ENCODE measurements at regions not wholly inside any gene's neighbourhood (a gene's known extent, or its start where the extent isn't known, plus 50 kb on each side); places are given as distances from the start of the nearest gene placed in this dataset.

DNA sequence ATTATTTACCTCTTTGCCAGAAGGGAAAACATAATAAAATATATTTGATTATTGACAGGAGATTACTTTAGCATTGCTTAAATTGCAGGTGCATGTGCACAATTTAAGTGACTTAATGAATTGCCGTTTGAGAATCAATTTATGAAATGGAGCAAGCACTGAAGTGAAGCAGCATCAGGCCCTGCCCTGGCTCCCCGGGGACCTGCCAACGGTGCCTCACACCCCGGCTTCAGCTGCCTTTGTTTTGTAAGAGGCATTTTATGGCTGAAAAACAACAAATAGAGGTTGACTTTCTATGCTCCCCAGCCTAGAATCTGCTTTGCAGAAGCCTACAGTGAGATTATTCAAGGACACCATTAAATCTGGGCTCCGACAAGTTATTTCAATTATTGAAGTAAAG lies 359.1 kb upstream of the IRX4 start:
- DNase-seq (ENCODE audit: low read depth) = no peak

DNA sequence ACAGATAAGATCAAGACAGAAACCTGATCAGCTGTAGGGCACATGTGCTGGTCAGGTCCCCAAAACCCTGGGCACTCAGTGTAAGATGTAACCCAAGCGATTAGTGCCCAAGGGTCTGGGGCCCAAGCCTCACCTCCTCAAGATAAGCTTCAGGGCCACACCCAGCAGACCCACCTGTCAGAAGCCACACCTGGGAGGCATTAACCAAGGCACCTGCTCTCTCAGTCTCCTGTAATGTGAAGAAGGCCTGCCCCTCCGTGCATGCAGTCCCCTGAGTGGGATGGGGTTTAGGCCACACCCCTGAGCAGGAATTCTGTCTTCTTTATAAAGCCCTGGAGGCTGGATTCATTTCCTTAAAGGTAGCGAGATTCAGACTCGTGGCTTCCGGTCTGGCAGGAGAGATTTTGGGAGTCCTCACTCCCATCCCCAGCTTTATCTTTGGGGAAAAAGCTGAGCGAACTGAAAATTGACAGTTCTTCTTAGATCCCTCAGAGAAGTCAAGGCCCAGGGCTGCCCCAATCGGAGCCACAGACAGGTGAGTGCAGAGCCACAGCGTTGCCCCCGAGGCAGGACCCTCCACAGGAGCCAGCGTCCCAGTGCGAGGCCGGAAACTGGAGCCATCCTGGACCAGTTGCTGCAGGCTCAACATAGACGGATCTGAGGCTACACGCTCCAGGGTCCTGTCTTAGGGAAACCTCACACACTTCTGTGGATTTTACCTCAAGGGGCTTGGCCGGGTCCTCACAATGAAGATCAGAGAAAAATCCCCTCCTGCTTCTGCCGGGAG lies 357.6 kb upstream of the IRX4 start:
- DNase-seq (ENCODE audit: low read depth) = no peak

- no peak for DNase-seq (ENCODE audit: low read depth)
Measured at GRCh38 chr5:2239201-2239910, 356.6 kb upstream of the IRX4 start.

DNA sequence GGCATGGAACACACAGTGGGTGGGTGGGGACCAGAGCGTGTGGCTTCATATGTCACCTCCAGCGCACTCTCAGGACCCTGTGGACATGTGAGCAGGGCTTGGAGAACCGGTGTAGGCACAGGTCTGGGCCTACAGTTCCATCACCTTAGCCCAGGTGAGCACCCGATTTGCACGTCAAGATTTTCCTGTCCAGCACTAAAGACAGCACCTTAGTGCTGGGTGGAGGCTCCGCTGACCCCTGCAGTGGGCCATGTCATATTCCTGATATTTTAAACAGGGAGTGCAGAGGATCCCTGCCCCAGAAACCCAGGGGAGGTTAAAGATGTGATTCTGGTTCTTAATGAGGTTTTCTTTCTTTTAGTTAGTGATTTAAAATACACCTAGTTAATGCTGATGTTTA lies 356.0 kb upstream of the IRX4 start:
- no peak for DNase-seq (ENCODE audit: low read depth)

- DNase-seq (ENCODE audit: low read depth) = no peak
Measured at GRCh38 chr5:2227433-2227832, 344.7 kb upstream of the IRX4 start.

DNA sequence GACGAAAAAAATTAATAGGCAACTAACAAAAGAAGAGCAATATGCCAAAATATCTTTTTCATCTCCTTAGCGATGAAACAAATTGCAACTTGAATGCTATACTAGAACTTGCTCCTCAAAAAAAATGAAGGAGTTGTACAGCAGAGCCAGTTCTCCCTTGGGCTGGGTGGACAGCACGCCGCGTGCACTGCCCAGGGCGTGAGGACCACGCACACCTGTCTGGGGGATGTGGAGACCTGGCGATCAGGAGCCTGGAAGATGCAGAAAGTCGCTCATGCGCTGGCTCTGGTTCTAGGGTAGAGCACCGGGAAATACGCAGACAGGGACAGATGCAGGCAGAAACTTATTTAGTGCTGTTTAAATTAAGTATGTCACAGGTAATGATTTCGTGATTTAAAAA lies 342.0 kb upstream of the IRX4 start:
- DNase-seq (ENCODE audit: low read depth) = no peak

GRCh38 chr5:2223303-2223702 lies 340.6 kb upstream of the IRX4 start:
- DNase-seq (ENCODE audit: low read depth) = no peak

- DNase-seq (ENCODE audit: low read depth) = no peak
Measured at GRCh38 chr5:2222246-2222992, 339.7 kb upstream of the IRX4 start.

GRCh38 chr5:2221450-2221849 lies 338.7 kb upstream of the IRX4 start:
- no peak for DNase-seq (ENCODE audit: low read depth)

DNA sequence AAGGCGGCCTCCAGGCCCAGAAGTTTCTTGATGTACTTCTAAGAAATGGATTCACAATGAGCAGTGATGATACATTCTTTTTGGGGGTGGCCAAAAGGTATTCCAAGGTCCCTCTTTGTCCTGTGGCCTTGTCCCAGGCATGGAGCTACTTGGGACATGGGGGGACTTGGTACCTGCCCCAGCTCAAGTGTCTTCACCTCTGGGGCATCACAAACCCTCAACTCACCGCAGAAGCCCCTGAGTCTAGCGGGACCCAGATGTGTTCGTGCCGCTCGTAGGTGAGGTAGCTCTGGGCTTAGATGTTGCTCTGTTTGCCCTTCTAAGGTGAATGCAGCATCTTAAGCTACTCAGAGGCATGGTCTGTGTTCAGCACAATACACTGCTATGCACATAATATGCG lies 338.0 kb upstream of the IRX4 start:
- no peak for DNase-seq (ENCODE audit: low read depth)

DNA sequence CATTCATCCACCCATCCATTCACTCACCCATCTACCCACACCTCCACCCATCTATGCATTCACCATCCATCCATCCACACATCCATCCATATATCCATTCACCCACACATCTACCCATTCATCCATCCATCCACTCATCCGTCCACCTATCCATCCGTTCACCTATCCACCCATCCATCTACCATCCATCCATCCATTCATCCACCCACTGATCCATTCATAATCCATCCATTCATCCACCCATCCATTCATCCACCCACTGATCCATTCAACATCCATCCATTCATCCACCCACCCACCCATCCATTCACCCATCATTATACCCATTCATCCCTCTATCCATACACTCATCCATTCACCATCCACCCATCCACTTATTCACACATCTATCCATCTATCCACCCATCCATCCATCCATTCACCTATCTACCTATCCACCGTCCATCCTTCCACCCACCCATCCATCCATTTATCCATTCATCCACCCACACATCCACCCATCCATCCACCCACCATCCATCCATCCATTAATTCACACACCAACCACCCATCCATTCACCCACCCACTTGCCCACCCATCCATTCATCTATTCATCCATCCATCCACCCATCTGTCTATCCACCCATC lies 336.5 kb upstream of the IRX4 start:
- no peak for DNase-seq (ENCODE audit: low read depth)

DNA sequence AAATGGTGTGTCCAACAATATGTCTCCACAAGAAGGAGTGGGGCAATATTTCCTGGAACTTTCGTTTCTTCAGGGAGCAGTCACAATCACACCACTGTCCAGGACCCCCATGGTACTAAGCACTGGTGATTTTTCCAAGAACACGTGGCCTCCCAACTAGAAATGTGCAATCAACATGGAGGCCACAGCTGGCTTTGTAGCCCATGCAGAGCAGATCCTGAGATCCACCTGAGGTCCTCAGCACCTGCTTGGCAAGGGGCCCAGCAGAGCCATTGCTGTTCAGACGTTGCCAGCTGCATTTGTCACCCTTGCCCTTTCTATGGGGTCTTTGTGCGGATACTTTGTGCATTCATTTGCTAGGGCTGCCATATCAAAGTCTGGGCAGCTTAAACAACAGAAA lies 334.5 kb upstream of the IRX4 start:
- DNase-seq (ENCODE audit: low read depth) = no peak

GRCh38 chr5:2214910-2215590 lies 332.3 kb upstream of the IRX4 start:
- no peak for DNase-seq (ENCODE audit: low read depth)

GRCh38 chr5:2213121-2213730 lies 330.5 kb upstream of the IRX4 start:
- DNase-seq (ENCODE audit: low read depth) = no peak

DNA sequence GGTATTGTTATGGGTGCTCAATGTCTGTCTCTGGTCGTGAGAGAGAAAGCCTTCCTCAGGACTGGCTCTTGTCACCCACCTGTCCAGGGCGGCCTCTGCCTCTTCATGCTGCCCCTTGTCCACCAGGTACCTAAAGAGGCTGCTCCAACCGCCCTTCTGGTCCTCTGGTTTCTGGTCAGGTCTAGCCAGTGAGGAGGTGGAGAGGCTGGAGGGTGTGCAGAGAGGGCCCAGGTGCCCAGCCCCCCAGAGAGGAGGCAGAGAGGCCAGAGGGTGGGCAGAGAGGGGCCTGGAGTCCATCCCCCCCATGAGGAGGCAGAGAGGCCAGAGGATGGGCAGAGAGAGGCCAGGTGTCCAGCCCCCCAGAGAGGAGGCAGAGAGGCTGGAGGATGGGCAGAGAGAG lies 329.8 kb upstream of the IRX4 start:
- no peak for DNase-seq (ENCODE audit: low read depth)

DNA sequence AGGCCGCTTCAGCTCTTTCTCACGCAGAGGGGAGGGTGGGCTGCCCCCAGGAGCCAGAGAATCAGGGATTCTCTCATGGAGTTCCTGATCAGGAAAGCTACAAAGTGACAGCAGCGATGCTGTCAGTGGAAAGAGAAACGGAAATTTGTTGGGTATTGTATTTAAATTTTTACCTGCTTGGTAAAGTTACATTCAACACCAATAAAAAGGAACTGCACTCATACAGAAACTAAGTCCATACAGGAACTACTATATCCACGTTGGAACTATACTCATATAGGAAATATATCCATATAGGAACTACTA lies 325.5 kb upstream of the IRX4 start:
- no peak for DNase-seq (ENCODE audit: low read depth)

GRCh38 chr5:2207416-2208238 lies 324.9 kb upstream of the IRX4 start:
- no peak for DNase-seq (ENCODE audit: low read depth)

- no peak for DNase-seq (ENCODE audit: low read depth)
Measured at GRCh38 chr5:2207109-2207399, 324.3 kb upstream of the IRX4 start.

GRCh38 chr5:2206293-2207108 lies 323.8 kb upstream of the IRX4 start:
- DNase-seq (ENCODE audit: low read depth) = no peak

GRCh38 chr5:2205596-2206226 lies 323.0 kb upstream of the IRX4 start:
- no peak for DNase-seq (ENCODE audit: low read depth)

All from stimulated activated CD8-positive, alpha-beta memory T cell treated with anti-CD3 and anti-CD28 coated beads, Interleukin-12 subunit alpha, Interleukin-12 subunit beta, amount 100 ng/mL, for 4 hours (primary cell).